Left ventricle myocardium inferior (tissue), 1 donor: ENCODE measurements at regions not wholly inside any gene's neighbourhood (a gene's known extent, or its start where the extent isn't known, plus 50 kb on each side); places are given as distances from the start of the nearest gene placed in this dataset.

ENCODE experiments used
- DNase-seq: peaks from one replicate; pipeline ENCODE4 v3.0.0-alpha.2; 2020
- H3K27ac ChIP-seq: fragments of 200-600 bp; replicated peaks from 2 replicates; pipeline ENCODE4 v1.8.0; 2021
- H3K27me3 ChIP-seq: fragments of 200-600 bp; 2 replicates; pipeline ENCODE4 v1.8.0; 2021; ENCODE audit warnings: low read depth
- H3K36me3 ChIP-seq: fragments of 200-600 bp; 2 replicates; pipeline ENCODE4 v1.8.0; 2021
- H3K4me1 ChIP-seq: fragments of 200-600 bp; 2 replicates; pipeline ENCODE4 v1.8.0; 2021
- H3K4me3 ChIP-seq: fragments of 200-600 bp; 2 replicates; pipeline ENCODE4 v1.8.0; 2021; ENCODE audit warnings: mild to moderate bottlenecking, moderate library complexity
- H3K9me3 ChIP-seq: fragments of 200-600 bp; replicated peaks from 2 replicates; pipeline ENCODE4 v1.8.0; 2021
- intact Hi-C: fragments of 100-400 bp; cut with micrococcal nuclease; formaldehyde crosslinking; loops from one replicate; pipeline ENCODE4 v1.11.0; 2022
- TF ChIP-seq, protein P1 (sequence below): fragments of 200-600 bp; IDR thresholded peaks from 2 replicates; pipeline ENCODE4 v1.8.0; 2021; ENCODE audit warnings: antibody characterized with exemption, mild to moderate bottlenecking, borderline replicate concordance
- donor health status: DM: no; HTN: yes; CAD: no; lungs with severe emphysema.

GRCh38 chr4:71932941-71933340 lies 98.9 kb upstream of the NPFFR2 start:
- Histone ChIP-seq H3K27me3 (no peaks in the 10 kb centered on the region), H3K4me3 (no peak overlapping the region), H3K4me1 (no peaks in the 10 kb centered on the region), H3K9me3 (no peaks in the 10 kb centered on the region), H3K36me3 (no peaks in the 10 kb centered on the region), H3K27ac (no peak overlapping the region)
- TF ChIP-seq, protein P1, sequence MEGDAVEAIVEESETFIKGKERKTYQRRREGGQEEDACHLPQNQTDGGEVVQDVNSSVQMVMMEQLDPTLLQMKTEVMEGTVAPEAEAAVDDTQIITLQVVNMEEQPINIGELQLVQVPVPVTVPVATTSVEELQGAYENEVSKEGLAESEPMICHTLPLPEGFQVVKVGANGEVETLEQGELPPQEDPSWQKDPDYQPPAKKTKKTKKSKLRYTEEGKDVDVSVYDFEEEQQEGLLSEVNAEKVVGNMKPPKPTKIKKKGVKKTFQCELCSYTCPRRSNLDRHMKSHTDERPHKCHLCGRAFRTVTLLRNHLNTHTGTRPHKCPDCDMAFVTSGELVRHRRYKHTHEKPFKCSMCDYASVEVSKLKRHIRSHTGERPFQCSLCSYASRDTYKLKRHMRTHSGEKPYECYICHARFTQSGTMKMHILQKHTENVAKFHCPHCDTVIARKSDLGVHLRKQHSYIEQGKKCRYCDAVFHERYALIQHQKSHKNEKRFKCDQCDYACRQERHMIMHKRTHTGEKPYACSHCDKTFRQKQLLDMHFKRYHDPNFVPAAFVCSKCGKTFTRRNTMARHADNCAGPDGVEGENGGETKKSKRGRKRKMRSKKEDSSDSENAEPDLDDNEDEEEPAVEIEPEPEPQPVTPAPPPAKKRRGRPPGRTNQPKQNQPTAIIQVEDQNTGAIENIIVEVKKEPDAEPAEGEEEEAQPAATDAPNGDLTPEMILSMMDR = no peak
- no peak for DNase-seq
- intact Hi-C loops = no loop called here

- TF ChIP-seq, protein P1 = no peak
- no peak overlapping the region for H3K27ac ChIP-seq
- intact Hi-C loops = no loop called here
- no peaks in the 10 kb centered on the region for H3K9me3 ChIP-seq
- no peak for DNase-seq
- H3K4me1 ChIP-seq = no peaks in the 10 kb centered on the region
- no peaks in the 10 kb centered on the region for H3K36me3 ChIP-seq
- H3K27me3 ChIP-seq = no peaks in the 10 kb centered on the region
- H3K4me3 ChIP-seq = no peak overlapping the region
Measured at GRCh38 chr4:71938776-71939175, 93.0 kb upstream of the NPFFR2 start.

GRCh38 chr4:71941001-71941400 lies 90.8 kb upstream of the NPFFR2 start:
- H3K36me3 ChIP-seq = no peaks in the 10 kb centered on the region
- no peak overlapping the region for H3K4me3 ChIP-seq
- H3K27me3 ChIP-seq = no peaks in the 10 kb centered on the region
- no peaks in the 10 kb centered on the region for H3K9me3 ChIP-seq
- DNase-seq = no peak
- intact Hi-C loops = no loop called here
- H3K4me1 ChIP-seq = no peaks in the 10 kb centered on the region
- TF ChIP-seq, protein P1 = peak; percentile 43
- no peak overlapping the region for H3K27ac ChIP-seq

GRCh38 chr4:71944956-71945355 lies 86.8 kb upstream of the NPFFR2 start:
- intact Hi-C loops = no loop called here

DNA sequence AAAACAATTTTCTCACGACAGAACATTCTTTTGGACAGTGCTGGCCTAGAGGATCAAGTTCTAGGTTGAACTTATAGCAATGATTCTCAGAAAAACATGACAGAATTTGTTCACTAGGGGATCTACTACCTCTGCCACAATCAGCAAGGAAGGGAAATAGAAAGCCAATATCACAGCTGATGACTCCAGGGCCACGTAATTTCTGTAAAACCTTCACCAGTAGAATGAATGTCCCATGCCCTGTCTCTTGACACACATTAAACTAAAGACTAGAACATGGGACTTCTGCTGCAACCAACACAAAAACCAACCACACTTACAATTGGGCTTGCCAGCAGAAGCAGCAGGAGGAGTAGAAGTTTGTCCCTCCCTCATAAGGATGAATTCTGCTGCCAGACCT lies 86.0 kb upstream of the NPFFR2 start:
- Histone ChIP-seq H3K36me3 (no peaks in the 10 kb centered on the region), H3K4me3 (no peak overlapping the region)

More at GRCh38 chr4:71944956-71945355, 86.8 kb upstream of the NPFFR2 start:
- no peaks in the 10 kb centered on the region for H3K27me3 ChIP-seq
- TF ChIP-seq, protein P1 = no peak
- H3K4me1 ChIP-seq = no peaks in the 10 kb centered on the region
- no peak for DNase-seq
- no peak overlapping the region for H3K27ac ChIP-seq
- no peaks in the 10 kb centered on the region for H3K36me3 ChIP-seq
- H3K4me3 ChIP-seq = no peak overlapping the region
- peaks cover 23% of the 10 kb centered on the region for H3K9me3 ChIP-seq

More for the DNA sequence above, 86.0 kb upstream of the NPFFR2 start:
- TF ChIP-seq, protein P1 = no peak
- peaks cover 26% of the 10 kb centered on the region for H3K9me3 ChIP-seq
- no peaks in the 10 kb centered on the region for H3K27me3 ChIP-seq
- intact Hi-C loops = no loop called here
- no peak for DNase-seq
- H3K27ac ChIP-seq = no peak overlapping the region
- no peaks in the 10 kb centered on the region for H3K4me1 ChIP-seq
